AG04449 (cell line): ENCODE measurements at regions not wholly inside any gene's neighbourhood (a gene's known extent, or its start where the extent isn't known, plus 50 kb on each side); places are given as distances from the start of the nearest gene placed in this dataset.

Source experiments
- CTCF ChIA-PET: fragments of 350-600 bp; formaldehyde crosslinking; extraction: SDS; loops from one replicate; lab custom pipeline; 2021; ENCODE audit warnings: antibody characterized with exemption; lab: Yijun Ruan, JAX
- POLR2A ChIA-PET: fragments of 400-600, 350-600 bp; formaldehyde crosslinking; extraction: SDS; loops from one replicate; lab custom pipeline; 2020; ENCODE audit warnings: antibody characterized with exemption, inconsistent platforms; lab: Yijun Ruan, JAX
- DNase-seq: peaks from one replicate; pipeline ENCODE4 v3.0.0-alpha.2; 2010; ENCODE audit warnings: low read depth, low spot score
- H3K4me3 ChIP-seq: 2 replicates; pipeline ENCODE4 v1.5.1; 2011; ENCODE audit warnings: low read depth, mild to moderate bottlenecking, control low read depth, low read length
- CTCF ChIP-seq: IDR thresholded peaks from one replicate; pipeline ENCODE4 v1.5.1; 2011; ENCODE audit warnings: mild to moderate bottlenecking, moderate library complexity, low read length, control low read depth, inconsistent platforms; ENCODE audit not compliant: insufficient read depth; ENCODE audit errors: missing control alignments

GRCh38 chr5:97375959-97376358, 192.9 kb upstream of the RIOK2 start:
- ChIA-PET POLR2A (no interaction called here), CTCF (no interaction called here)
- no peak overlapping the region for H3K4me3 ChIP-seq
- no peak for DNase-seq
- no peak for TF ChIP-seq CTCF

- ChIA-PET POLR2A (no interaction called here), CTCF (no interaction called here)
- no peak for TF ChIP-seq CTCF
- no peak for DNase-seq
- no peak overlapping the region for H3K4me3 ChIP-seq
Measured at GRCh38 chr5:97377582-97377981, 194.5 kb upstream of the RIOK2 start.

- no peak overlapping the region for H3K4me3 ChIP-seq
- ChIA-PET CTCF (no interaction called here), POLR2A (interaction anchor here (0.6 kb wide), 1 partner anchor 726 kb away, joined by 3 read pairs; no protein-coding TSS in a partner anchor)
- no peak for DNase-seq
- TF ChIP-seq CTCF, result no peak
Measured at GRCh38 chr5:97383996-97384395, 200.9 kb upstream of the RIOK2 start.

- H3K4me3 ChIP-seq, result no peak overlapping the region
- ChIA-PET CTCF (no interaction called here), POLR2A (no interaction called here)
- no peak for TF ChIP-seq CTCF
- DNase-seq, result no peak
Measured at GRCh38 chr5:97388794-97389193, 205.7 kb upstream of the RIOK2 start.

- POLR2A ChIA-PET, result no interaction called here
- CTCF ChIA-PET, result no interaction called here
- DNase-seq, result no peak
- TF ChIP-seq CTCF, result no peak
- H3K4me3 ChIP-seq, result no peak overlapping the region
Measured at GRCh38 chr5:97400537-97400936, 217.5 kb upstream of the RIOK2 start.

- no peak overlapping the region for H3K4me3 ChIP-seq
- POLR2A ChIA-PET, result no interaction called here
- CTCF ChIA-PET, result no interaction called here
- TF ChIP-seq CTCF, result no peak
- no peak for DNase-seq
Measured at GRCh38 chr5:97405941-97406340, 222.9 kb upstream of the RIOK2 start.
